Chondrocyte (in vitro differentiated cells): ENCODE measurements at regions not wholly inside any gene's neighbourhood (a gene's known extent, or its start where the extent isn't known, plus 50 kb on each side); places are given as distances from the start of the nearest gene placed in this dataset.

Experiments
- DNase-seq: peaks from one replicate; pipeline ENCODE4 v3.0.0; 2021; ENCODE audit warnings: mixed read lengths, low spot score
- H3K27ac Mint-ChIP-seq: one replicate; pipeline ENCODE4 v1.8.0; 2021; ENCODE audit warnings: mild to moderate bottlenecking, moderate library complexity, mixed read lengths; ENCODE audit not compliant: unreplicated experiment
- H3K27me3 Mint-ChIP-seq: 2 replicates; pipeline ENCODE4 v1.8.0; 2021; ENCODE audit warnings: low read depth, mixed read lengths
- H3K36me3 Mint-ChIP-seq: 2 replicates; pipeline ENCODE4 v1.8.0; 2021; ENCODE audit warnings: low read depth, mixed read lengths
- H3K4me1 Mint-ChIP-seq: 2 replicates; pipeline ENCODE4 v1.8.0; 2021; ENCODE audit warnings: low read depth, mild to moderate bottlenecking, mixed read lengths
- H3K4me3 Mint-ChIP-seq: one replicate; pipeline ENCODE4 v1.8.0; 2021; ENCODE audit warnings: mild to moderate bottlenecking, moderate library complexity, mixed read lengths; ENCODE audit not compliant: unreplicated experiment
- H3K9me3 Mint-ChIP-seq: 2 replicates; pipeline ENCODE4 v1.8.0; 2021; ENCODE audit warnings: low read depth, mixed read lengths
- CTCF ChIP-seq: fragments of 200-600 bp; sonication (generic); IDR thresholded peaks from 2 replicates; pipeline ENCODE4 v1.5.0; 2021; ENCODE audit warnings: antibody characterized with exemption, mild to moderate bottlenecking, moderate library complexity

GRCh38 chr3:13932578-13933295 lies 52.9 kb upstream of the WNT7A start:
- Mint-ChIP-seq H3K9me3 (peaks cover 16% of the 10 kb centered on the region), H3K27me3 (peaks cover 3% of the 10 kb centered on the region), H3K4me1 (no peaks in the 10 kb centered on the region), H3K4me3 (no peak overlapping the region), H3K36me3 (no peaks in the 10 kb centered on the region), H3K27ac (no peak overlapping the region)
- DNase-seq: no peak
- TF ChIP-seq CTCF: no peak

GRCh38 chr3:13931172-13931571 lies 51.3 kb upstream of the WNT7A start:
- TF ChIP-seq CTCF: no peak
- no peaks in the 10 kb centered on the region for H3K36me3 Mint-ChIP-seq
- H3K4me3 Mint-ChIP-seq: no peak overlapping the region
- peaks cover 16% of the 10 kb centered on the region for H3K9me3 Mint-ChIP-seq
- H3K27me3 Mint-ChIP-seq: peaks cover 5% of the 10 kb centered on the region
- no peaks in the 10 kb centered on the region for H3K4me1 Mint-ChIP-seq
- no peak overlapping the region for H3K27ac Mint-ChIP-seq
- DNase-seq: no peak
